ENCODE measurements at regions not wholly inside any gene's neighbourhood (a gene's known extent, or its start where the extent isn't known, plus 50 kb on each side); places are given as distances from the start of the nearest gene placed in this dataset.

DNA sequence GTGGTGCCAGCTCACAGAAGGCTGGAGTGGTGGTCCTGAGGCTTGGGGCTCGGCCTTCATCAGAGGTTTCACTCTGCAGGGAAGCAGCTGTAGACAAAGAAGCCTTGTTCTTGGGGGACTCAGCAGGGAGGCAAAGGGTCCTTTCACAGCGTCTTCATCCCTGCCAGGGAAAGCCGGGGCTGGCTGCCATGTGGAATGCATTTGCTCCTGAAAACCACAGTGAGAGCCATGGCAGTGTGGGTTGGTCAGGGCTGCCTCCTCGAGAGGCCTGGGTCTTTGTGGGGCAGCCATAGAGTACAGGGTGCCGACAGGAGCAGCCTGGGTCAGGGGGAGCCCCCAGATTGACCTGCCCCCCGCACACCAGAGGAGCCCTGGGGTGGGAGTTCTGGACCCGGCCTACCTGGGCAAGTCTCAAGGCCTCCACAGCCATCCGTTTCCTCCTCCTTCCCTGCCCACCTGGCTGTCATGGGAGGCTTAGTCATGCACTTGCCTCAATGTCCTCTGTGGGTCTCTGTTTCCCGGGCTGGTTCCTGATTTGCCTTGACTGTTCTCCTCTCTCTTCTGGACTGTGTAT lies 144.0 kb downstream of the CDC5L start:
- DNase-seq (ENCODE audit: low spot score), result no peak

DNA sequence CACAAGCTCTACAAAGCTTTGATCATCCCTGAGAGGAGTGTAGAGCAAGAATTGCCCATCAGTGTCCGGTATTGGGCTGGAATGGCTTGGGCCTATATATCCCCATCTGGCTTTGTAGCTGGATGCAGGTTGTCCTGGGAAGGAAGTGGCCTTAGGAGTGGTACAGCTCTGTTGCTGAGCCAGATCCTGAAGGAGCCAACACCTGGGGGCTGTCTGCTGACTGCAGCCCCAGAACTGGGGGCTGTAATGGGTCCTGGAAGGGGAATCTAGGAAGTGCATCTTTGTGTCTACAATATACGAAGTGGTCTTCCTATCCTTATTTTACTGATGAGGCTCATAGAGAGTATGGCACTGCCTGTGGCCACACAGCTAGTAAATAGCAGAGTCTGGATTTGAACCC lies 145.9 kb downstream of the CDC5L start:
- DNase-seq (ENCODE audit: low spot score), result no peak

DNA sequence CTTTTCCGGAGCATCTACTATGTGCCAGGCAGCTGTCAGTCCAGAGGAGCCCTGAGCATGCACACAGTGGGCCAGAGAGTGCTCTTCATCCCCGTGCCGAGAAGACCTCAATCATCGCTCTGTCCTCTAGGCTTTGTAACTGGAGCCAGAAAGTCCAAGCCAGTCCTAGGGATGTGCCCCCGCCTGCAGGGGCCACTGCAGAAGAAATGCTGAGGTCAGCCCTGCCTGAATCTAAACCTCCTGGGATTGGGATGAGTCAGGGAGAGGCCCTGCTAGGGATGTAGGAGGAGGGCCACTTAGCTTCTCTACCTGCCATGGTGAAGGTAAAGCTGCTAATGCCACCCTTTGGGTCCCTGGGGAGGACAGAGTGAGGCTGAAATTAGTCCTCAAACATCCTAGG lies 146.8 kb downstream of the CDC5L start:
- DNase-seq (ENCODE audit: low spot score), result no peak

DNA sequence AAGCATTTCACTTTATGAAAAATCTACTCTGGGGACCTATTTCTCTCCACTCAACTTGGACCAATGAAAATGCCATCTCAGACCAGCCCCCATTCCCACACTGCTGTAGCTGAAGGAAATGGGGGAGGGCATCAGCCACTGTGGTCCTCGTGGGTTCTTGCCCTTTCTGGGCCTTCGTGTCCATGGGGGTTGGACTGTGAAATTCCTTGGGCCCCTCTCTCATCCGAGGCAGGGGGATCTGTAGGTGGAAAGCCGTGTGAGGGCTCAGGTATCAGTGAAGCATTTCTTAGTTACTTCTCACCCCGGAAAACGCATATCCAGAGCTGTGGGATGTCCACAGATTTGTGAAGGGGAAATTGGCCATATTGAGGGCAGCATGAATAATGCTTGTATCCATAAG lies 147.9 kb downstream of the CDC5L start:
- no peak for DNase-seq (ENCODE audit: low spot score)

DNA sequence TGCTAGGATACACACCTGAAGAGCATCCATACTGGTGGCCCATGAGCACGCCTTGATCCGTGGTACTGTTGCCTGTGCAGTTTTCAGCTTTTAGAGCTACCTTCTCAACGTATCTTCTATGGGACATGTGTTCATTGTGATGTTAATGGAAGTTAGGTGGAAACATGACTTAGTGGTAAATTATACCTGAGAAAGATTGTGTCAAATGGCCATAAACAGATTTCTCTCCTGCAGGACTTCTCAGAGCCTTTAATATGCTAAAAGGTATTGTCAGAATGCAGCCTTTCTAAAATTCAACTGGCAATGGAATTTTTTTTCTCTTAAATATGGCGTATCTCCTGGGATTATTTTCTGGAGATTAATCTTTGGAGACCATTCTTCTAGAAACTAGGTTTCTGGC lies 148.5 kb downstream of the CDC5L start:
- DNase-seq (ENCODE audit: low spot score), result no peak

DNA sequence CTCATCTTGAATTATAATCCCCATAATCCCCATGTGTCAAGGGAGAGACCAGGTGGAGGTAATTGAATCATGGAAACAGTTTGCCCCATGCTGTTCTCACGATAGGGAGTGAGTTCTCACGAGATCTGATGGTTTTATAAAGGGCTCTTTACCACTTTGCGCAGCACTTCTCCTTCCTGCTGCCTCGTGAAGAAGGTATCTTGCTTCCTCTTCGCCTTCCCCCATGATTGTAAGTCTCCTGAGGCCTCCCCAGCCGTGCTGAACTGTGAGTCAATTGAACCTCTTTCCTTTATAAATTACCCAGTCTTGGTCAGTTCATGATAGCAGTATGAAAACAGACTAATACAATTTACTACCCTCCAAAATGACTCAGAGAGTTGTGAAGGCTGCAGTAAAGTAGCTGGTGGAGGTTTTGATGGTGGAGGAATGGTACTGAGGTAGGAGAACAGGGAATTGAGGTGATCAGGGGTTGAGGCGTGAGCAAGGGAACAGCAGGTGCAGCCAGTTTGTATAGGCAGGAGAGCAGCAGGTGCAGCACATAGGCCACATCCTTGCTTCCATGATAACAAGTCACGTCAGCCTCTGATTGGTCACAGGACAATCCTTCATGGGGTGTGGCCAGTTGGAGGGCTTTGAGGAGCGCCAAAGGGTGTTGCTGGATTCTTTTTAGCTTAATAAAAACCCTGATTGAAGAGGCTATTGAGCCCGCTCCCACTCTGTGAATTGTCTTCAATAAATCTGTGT lies 150.0 kb downstream of the CDC5L start:
- no peak for DNase-seq (ENCODE audit: low spot score)

DNA sequence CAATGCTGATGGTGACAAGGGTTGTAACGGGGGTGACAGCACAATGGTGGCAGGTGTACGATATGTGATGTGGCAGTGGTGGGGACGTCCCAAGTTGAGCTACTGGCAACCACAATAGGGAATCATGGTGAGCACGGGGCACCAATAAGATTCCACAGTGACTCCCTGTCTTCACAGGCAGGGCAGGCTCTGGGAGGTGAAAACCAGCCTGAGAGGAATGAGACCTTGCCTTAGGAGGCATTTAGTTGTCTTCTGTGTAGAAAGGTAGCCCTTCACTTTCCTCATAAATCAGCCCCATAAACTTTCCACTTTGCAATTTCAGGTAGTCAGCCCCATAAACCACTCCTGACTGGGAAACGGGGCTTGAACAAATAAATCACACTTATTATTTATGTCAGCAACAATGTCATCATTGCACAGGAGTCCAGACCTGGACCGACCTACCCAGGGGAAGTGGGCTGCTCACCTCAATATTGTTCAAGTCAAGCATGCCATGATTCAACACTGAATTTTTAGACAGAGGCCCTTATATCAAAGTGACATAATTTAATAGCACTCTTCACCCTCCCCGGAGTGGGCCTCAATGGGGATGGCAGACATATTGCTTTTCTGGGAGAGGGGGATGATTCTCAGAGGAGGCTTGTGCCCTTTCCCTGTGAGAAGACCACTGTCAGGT lies 150.8 kb downstream of the CDC5L start:
- DNase-seq (ENCODE audit: low spot score), result no peak

DNA sequence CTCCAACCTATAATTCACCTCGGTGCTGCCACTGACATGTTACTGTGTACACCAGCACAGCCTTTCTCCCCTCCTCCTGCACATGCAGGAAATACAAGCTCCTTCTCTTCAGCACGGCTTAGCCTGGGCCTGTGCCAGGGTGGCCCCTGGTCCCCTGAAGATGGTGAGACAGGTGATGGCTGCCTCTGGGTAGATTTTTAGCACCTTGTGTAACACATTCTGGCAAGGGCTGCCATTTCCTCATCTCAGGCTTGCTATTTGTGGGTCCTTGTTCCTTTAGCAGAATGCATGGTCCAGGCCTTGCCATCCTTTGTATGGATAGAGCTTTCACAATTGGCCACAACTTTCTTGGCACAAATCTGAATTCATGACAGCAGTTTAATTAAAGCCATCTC lies 151.3 kb downstream of the CDC5L start:
- no peak for DNase-seq (ENCODE audit: low spot score)

DNA sequence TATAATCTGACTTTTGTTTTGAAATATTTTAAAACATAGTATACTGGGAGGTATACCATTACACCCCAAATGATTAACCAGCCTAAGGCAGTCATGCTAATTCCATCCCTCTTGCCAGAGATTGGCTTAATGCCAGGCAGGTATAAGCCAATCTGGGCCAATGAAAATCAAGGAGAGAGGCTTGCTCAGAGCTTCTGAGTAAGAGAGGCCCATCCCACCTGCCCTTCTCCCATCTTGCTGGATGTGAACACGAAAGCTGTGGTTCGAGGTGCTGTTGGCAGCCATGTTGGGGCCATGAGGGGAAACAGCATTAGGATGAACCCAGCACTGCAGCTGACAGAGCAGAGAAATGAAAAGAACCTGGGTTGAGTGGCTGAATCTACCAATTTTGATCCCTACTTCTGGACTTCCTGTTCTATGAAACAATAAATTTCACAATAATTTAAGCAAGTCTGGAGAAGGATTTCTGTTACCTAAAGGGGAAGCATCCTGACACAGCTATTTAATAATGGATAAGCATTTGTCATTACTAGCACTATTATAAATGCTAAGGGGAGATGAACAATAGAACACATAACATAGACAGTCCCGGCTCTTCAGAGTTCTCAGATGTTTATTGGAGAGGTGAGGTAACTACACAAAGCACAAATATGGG lies 152.3 kb downstream of the CDC5L start:
- DNase-seq (ENCODE audit: low spot score), result no peak

DNA sequence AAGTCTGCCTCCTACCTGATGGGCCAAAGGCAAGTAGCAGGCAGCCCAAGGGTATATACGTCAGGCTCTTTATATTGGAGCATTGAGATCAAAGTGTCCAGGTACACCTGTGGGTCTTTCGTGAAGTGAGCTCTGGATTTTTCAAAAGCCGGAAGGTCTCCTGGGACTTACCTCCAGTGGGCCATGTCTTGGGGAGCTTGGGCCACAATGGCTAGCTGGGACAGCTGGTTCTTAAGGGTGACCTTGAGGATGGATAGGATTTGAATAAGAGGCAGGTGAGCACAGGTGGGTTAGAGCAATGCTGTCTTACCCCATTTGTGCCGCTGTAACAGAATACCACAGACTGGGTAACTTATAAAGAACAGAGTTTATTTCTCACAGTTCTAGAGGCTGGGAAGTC lies 153.4 kb downstream of the CDC5L start:
- no peak for DNase-seq (ENCODE audit: low spot score)

DNA sequence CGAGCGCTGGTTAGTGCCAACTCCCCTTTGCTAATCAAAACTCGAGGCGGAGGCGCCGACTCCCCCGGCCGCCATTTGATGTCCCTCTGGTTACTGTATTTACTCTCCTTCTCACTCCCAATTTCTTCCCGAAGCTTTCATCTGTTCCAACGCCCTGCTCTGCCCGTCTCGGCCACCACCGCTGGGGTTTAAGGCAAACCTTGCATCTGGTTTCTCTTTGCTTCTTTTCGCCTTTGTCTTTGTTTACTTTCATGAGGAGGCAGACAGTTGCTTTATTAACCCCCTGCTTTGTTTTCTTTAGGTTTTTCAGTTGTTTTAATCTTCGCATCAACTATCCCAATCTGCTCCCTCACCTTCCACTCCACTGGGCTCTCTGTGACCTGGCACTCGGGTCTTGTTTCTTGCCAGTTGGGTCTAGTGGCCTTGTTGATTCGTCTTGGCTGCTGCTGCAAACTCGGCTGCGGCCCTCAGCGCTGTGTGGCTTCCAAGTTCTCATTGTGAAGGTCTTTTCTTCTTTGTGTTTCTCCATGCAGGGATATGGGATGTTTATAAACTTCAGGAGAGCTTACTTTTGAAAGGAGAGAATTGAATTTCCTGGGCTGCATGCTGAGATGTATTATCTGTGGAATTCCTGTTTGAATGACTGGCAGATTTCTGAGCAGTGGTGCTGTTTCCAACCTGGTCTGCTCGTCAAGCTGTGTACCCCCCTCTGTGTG lies 155.1 kb downstream of the CDC5L start:
- DNase-seq (ENCODE audit: low spot score), result peak; percentile 19

DNA sequence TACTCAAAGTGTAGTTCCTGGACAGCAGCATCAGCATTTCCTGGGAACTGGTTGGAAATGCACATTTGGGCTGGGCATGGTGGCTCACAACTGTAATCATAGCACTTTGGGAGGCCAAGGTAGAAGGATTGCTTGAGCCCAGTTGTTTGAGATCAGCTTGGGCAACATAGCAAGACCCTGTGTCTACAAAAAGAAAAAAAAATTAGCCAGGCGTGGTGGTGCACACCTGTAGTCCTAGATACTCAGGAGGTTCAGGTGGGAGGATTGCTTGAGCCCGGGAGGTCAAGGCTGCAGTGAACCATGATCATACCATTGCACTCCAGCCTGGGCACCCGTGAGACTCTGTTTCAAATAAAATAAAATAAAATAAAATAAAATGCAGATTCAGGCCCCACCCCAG lies 156.2 kb downstream of the CDC5L start:
- no peak for DNase-seq (ENCODE audit: low spot score)

DNA sequence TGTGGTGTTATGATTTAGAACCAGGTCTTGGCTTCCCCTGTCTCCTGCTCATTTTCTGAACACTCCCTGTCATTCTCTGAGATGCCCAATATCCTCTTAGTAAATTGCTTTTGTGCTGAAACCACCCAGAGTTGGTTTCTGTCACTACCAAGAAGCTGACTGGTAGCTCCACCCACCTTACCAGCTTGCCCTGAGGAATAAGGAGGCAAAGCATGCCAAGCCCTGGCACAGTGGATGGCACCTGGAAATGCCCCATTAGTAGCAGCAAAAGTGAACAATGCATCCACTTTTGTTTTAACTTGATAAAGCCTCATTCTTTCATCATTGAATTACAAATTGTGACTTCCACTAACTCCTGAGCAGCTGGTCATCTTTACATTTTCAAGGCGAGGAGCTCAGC lies 157.7 kb downstream of the CDC5L start:
- DNase-seq (ENCODE audit: low spot score), result no peak

DNA sequence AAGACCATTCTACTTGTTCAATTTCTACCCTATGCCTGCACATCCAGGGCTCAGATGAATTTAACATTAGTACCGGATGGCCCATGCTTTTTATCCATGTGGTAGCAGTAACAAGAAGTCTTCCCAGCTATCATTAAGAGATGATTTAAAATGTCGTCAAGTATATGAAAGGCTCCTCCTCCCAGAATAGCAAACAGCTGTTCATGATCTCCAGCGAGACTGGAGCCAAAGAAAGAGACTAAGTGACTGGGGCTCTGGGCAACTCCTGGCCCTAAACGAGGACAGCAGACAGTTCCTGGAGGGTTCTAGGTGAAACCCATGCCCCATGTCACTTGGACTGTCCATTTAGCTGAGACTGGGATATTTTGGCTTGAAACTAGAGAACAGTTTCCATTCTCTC lies 160.8 kb downstream of the CDC5L start:
- no peak for DNase-seq (ENCODE audit: low spot score)

DNA sequence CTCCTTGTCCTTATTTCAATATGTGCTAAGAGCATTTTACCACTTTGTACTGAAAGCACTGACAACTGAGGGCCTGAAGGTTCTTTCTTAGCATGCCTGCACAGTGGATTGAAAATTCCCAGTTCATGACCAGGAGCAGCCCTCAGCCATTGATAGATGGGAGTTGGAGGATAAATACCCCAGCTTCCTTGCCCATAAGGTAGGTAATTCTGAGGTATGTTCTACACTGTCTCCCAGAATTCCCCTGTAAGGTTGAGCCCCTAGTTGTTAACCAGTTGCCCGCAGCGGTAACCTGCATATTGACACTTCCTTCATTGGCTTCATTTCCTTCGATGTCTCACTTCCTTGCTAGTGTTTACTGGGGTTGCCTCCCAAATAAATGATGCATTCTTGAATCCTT lies 162.0 kb downstream of the CDC5L start:
- DNase-seq (ENCODE audit: low spot score), result no peak

DNA sequence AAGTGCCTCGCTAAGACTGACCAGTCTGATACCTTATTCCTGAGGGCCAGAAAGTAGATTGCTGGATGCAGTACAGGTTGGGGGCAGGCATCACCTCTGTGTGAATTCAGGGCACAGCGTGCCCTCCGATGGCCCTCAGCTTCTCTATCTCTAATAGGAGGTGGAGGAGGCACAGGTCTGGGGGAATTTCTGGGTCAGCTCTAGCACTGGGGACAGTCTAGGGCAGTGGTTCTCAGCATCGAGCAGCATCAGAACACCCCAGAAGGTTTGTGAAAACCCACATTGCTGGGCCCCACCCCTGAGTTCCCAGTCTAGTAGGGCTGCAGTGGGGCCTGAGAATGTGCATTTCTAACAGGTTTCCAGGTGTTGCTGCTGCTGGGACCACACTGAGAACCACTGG lies 166.7 kb downstream of the CDC5L start:
- DNase-seq (ENCODE audit: low spot score), result no peak

DNA sequence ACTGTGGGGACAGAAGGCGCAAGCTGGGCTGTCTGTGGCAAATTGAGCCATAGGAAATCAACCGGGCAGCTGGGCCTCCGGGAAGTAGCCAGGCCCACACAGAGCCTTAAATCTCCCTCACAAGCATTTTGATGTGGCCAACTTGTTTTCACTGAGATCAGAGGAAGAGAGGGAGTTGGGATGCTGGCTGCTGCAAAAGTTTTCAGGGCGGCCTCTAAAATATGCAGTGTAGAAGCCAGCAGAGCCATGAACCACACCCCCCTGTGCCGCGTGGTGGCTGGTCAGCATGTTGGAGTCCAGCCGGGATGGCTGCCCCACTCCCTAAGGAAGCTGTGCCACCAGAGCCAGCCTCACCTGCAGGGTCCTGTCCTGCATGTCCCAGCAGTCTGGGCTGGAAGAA lies 167.4 kb downstream of the CDC5L start:
- DNase-seq (ENCODE audit: low spot score), result no peak

DNA sequence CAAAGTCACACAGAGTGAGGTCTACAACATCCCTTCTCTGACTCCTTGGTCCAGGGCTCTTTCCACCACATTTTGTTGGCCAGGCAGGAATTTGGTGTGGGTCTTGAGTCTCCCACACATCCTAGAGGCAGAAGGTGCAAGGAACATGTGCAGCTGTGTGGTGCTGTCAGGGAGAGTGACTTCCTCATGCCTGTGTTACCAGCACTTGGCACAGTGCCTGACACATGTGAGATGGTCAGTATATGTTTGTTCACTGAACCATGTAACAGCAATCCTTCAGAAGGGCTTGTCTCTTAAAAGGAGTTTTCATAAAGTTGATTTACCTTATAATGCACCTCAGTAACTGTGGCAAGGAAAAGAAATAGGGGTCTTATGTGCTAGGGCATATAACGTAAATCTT lies 168.5 kb downstream of the CDC5L start:
- DNase-seq (ENCODE audit: low spot score), result no peak

DNA sequence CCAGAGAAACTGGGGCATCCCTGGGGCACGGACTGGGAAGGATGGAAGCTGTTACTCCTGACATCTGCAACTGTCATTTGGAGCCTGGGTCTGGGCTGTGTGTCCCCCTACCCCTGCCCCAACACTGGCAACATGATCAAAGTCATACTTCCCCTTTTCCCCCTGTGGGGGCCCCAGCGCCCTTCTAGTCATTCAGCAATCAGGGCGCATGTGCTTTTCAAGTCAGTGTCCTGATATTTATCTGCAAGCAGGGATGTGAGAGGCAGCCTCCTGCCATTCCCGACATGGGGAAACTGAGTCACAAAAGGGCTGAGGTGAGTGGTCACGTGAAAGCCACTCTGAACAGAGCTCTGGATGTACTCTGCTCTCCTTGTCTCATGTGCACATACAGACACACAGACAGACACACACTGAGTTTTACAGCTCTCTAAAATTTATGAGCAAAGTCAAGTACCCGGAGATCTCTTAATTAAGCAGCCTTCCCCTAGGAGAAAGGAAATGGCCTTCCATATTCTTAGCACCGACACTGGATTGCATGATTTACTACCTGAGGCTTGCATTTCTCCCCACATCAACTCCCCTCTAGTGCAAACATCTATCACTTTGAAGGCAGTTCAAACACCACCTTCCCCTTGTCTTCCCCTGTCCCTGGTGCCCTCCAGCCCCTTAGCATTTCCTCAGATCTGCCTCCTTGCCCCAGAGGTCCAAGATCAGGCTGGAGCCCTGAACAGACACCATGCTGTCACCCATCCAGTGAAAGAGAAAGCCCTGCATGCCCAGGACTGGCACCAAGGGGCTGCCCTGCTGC lies 170.7 kb downstream of the CDC5L start:
- no peak for DNase-seq (ENCODE audit: low spot score)

DNA sequence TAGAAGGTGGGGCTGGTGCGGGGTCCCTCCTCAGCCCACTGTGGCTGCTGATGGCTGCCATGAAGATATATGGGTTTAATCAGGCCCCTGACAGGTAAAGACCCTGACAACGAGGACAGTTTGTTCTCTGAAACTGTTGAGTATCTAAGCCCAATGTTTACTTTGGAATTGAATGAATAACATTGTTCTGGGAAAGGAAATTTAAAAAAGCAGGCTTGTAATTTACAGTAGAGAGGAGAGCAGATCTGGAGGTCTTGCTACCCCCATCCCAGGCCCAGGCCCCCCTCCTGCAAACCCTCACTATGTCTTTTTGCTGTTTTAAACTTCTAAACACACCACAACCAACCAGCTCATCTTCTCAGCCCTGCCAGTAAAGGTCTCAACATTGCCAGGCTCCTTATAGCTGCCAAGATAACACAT lies 171.3 kb downstream of the CDC5L start:
- no peak for DNase-seq (ENCODE audit: low spot score)

DNA sequence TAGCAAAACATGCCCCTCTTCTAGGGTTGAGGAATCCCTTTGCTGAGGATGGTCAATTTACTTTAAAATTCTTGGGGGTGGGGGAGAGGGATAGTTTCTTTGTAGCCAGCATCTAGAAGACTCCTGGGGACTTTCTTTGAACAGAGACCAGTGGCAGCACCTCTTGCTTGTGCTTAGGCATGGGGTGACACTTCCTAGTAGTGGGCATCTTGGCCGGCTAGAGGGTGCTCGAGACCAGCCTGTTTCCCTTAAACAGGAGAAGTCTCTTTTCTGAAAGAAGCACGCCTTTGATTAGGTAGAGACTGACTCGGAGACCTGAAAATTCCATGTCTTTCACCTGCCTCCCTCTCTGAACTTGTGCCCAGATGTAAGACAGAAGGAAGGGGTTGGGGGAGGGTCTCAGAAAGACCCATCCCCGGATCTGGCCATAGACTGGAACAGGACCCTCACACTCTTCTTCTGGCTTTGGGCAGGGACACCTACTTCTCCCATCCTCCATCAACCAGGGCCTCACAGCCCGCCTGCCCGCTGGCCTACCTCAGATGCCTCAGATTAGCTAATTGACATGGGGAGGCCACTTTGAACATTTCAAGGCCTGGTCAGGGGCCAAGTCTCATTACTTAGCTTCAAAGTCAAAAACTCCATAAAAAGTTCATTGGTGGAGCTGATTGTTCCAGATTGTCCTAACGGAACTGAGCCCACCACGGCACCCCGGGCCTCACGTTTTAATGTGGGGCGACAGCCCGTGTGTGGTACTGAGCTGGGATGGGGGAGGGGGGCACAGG lies 172.2 kb downstream of the CDC5L start:
- no peak for DNase-seq (ENCODE audit: low spot score)
